Tibial artery (tissue), 4 donors: ENCODE measurements at regions not wholly inside any gene's neighbourhood (a gene's known extent, or its start where the extent isn't known, plus 50 kb on each side); places are given as distances from the start of the nearest gene placed in this dataset.
A peak's percentile ranks its signal among the peaks of the same experiment; 100 is the strongest.

Experiments
- DNase-seq, 2 donors: peaks; one replicate each; pipeline ENCODE4 v3.0.0-alpha.2; 2019
- H3K27ac ChIP-seq, 2 donors: fragments of 200-600 bp; sonication (generic) in 1 of 2; 1 replicate in 1 of 2; 2 replicates in 1 of 2; pipeline ENCODE4 v1.5.1; 2018 to 2019; ENCODE audit warnings: mild to moderate bottlenecking in 1 of 2
- H3K27me3 ChIP-seq, 2 donors: fragments of 200-600 bp; sonication (generic) in 1 of 2; one replicate each; pipeline versions ENCODE4 v1.5.1 to v1.6.0; 2016 to 2019
- H3K36me3 ChIP-seq, 3 donors: fragments of 200-600 bp; sonication (generic) in 2 of 3; one replicate each; pipeline ENCODE4 v1.5.1; 2016 to 2019; ENCODE audit warnings: mild to moderate bottlenecking in 2 of 3
- H3K4me1 ChIP-seq, 4 donors: fragments of 200-600 bp; sonication (generic) in 2 of 4; 1 replicate in 3 of 4; 2 replicates in 1 of 4; pipeline ENCODE4 v1.5.1; 2016 to 2019
- H3K4me3 ChIP-seq, 2 donors: fragments of 200-600 bp; sonication (generic) in 1 of 2; 1 replicate in 1 of 2; 2 replicates in 1 of 2; pipeline ENCODE4 v1.5.1; 2018 to 2019; ENCODE audit warnings: mild to moderate bottlenecking in 2 of 2
- H3K9me3 ChIP-seq, 3 donors: fragments of 200-600 bp; sonication (generic) in 1 of 3; one replicate each; pipeline ENCODE4 v1.5.1; 2016 to 2019
- CTCF ChIP-seq, 2 experiments: fragments of 200-600 bp in 1 of 2; fragments of 450-650 bp in 1 of 2; IDR thresholded peaks; one replicate each; pipeline ENCODE4 v1.5.1; 2017 to 2019; ENCODE audit warnings: antibody characterized with exemption in 2 of 2, mild to moderate bottlenecking in 1 of 2, moderate library complexity in 1 of 2
- intact Hi-C: fragments of 100-400 bp; cut with DNase I; formaldehyde crosslinking; loops from one replicate; pipeline ENCODE4 v1.15.0; 2023; ENCODE audit warnings: low total_unique reads

- no peaks in the 10 kb centered on the region for H3K9me3 ChIP-seq
- no peaks in the 10 kb centered on the region for H3K36me3 ChIP-seq
- no peak for TF ChIP-seq CTCF (IDR thresholded peaks at IDR 0.05)
- no peak overlapping the region for H3K27ac ChIP-seq
- H3K27me3 ChIP-seq = peaks cover 0 to under 1% of the 10 kb centered on the region in 2 donors
- H3K4me3 ChIP-seq = no peak overlapping the region
- H3K4me1 ChIP-seq = peaks cover 0 to 8% (median 3%) of the 10 kb centered on the region in 4 donors
- DNase-seq = no peak
- intact Hi-C loops = no loop called here
Measured at GRCh38 chr16:14370736-14371234, 259.3 kb downstream of the PARN start.

GRCh38 chr16:14369734-14370598 is 260.1 kb downstream of the PARN start:
- intact Hi-C loops = no loop called here
- Histone ChIP-seq H3K4me1 (peaks cover 0 to 8% (median 3%) of the 10 kb centered on the region in 4 donors), H3K4me3 (no peak overlapping the region), H3K36me3 (no peaks in the 10 kb centered on the region), H3K27me3 (no peaks in the 10 kb centered on the region), H3K27ac (no peak overlapping the region), H3K9me3 (no peaks in the 10 kb centered on the region)
- no peak for TF ChIP-seq CTCF (IDR thresholded peaks at IDR 0.05)
- DNase-seq = peak; percentile 60 to 79

- H3K4me1 ChIP-seq = peaks cover 0 to 8% (median 3%) of the 10 kb centered on the region in 4 donors
- H3K36me3 ChIP-seq = no peaks in the 10 kb centered on the region
- intact Hi-C loops = no loop called here
- H3K9me3 ChIP-seq = no peaks in the 10 kb centered on the region
- peaks cover 0 to 6% of the 10 kb centered on the region in 2 donors for H3K27me3 ChIP-seq
- DNase-seq = no peak
- no peak overlapping the region for H3K27ac ChIP-seq
- H3K4me3 ChIP-seq = no peak overlapping the region
- TF ChIP-seq CTCF (IDR thresholded peaks at IDR 0.05) = no peak
Measured at GRCh38 chr16:14368399-14368798, 261.7 kb downstream of the PARN start.

- Histone ChIP-seq H3K9me3 (no peaks in the 10 kb centered on the region), H3K36me3 (no peaks in the 10 kb centered on the region), H3K27me3 (peaks cover 0 to 6% of the 10 kb centered on the region in 2 donors), H3K4me1 (peaks cover 0 to 17% (median 4%) of the 10 kb centered on the region in 4 donors), H3K4me3 (no peak overlapping the region), H3K27ac (no peak overlapping the region)
- no peak for TF ChIP-seq CTCF (IDR thresholded peaks at IDR 0.05)
- intact Hi-C loops = no loop called here
- no peak for DNase-seq
Measured at GRCh38 chr16:14366974-14367707, 262.9 kb downstream of the PARN start.

GRCh38 chr16:14366447-14366846 is 263.6 kb downstream of the PARN start:
- TF ChIP-seq CTCF (IDR thresholded peaks at IDR 0.05) = no peak
- Histone ChIP-seq H3K36me3 (no peaks in the 10 kb centered on the region), H3K27me3 (peaks cover 0 to 6% of the 10 kb centered on the region in 2 donors), H3K27ac (no peak overlapping the region), H3K4me1 (peaks cover 0 to 17% (median 4%) of the 10 kb centered on the region in 4 donors), H3K4me3 (no peak overlapping the region), H3K9me3 (no peaks in the 10 kb centered on the region)
- no peak for DNase-seq
- intact Hi-C loops = no loop called here
